HG03095 (cell line): ENCODE measurements at regions not wholly inside any gene's neighbourhood (a gene's known extent, or its start where the extent isn't known, plus 50 kb on each side); places are given as distances from the start of the nearest gene placed in this dataset.
"Not testable (repeated sequence)": the region's sequence is repeated elsewhere in the genome, so short reads cannot be mapped to it uniquely, and the experiment has no call there.

Experiments
- ATAC-seq: cut with Tn5 transposase; IDR thresholded peaks from one replicate; pipeline ENCODE4 v1.9.1; 2021; ENCODE audit warnings: moderate library complexity; ENCODE audit not compliant: unreplicated experiment

DNA sequence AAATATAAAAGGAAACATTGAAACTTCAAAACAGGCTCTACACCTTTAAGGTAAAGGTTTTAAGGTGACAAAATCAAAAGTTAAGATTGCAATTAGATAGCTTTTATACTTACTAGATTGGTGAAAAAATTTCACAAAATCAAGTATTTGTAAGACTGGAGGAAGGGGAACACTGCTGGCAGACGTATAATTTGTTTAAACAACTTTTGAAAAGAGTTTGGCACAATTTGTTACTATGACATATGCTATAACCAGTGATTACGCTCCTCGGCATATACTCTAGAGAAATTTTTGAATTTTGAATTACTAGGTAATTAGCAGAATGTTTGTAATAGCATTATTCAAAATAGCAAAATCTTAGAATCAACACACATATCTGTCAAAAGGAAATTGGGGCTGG, 425.0 kb downstream of the LRRIQ3 start:
- ATAC-seq, result no peak

DNA sequence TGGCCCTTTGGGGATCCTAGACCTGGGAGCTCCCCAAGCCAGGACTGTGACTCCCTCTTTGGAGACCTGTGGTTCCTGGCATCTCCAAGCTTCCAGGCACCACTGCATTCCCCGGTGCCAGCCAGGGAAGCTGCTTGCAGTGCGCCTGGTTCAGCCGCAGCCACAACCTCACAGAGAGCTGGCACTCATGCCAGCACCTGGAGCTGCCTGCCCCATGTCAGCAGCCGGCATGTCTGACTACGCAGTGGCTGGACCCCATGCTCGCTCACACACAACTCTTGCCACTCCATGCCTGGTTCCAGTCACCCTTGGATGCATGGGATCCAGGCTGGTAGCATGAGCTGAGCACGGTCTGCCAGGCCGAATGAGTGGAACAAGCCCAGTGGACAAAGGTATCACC, 426.6 kb downstream of the LRRIQ3 start:
- ATAC-seq, result no peak

DNA sequence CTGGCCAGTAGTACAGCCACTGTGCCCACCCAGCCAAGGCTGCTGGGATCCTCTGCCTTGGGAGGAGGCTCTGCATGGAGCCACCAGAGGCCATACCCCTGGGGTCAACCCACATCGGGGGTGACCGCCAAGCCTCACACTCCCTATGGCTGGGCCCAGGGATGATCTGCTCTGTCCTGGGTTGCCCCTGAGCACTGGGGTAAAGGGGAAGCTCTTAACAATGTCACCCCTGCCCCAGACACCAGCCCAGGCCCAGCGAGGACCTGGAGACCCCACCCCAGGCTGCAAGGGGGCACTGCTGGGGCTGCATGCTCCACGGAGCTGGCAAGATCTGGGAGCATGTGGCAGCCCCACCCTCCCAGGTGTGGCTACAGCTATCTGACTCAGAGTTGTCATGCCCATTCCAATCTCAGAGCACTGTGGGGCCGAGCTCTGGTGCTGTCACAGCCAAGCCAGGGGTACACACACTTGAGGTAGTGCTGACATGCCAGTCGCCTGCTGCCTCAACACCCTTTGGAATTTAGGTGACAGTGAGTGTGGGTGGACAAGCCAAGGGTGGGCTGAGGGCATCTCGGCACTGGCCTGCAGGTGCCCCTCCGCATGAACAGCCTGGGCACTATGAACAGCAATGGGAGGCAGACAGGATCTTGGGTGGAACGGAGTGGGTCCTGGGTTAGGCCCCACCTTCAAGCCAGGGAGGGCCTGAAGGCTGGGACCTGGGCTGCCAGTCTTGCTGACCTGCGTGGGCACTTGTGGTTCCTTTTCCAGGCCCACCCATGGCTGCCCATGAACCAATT, 427.7 kb downstream of the LRRIQ3 start:
- ATAC-seq, result no peak

DNA sequence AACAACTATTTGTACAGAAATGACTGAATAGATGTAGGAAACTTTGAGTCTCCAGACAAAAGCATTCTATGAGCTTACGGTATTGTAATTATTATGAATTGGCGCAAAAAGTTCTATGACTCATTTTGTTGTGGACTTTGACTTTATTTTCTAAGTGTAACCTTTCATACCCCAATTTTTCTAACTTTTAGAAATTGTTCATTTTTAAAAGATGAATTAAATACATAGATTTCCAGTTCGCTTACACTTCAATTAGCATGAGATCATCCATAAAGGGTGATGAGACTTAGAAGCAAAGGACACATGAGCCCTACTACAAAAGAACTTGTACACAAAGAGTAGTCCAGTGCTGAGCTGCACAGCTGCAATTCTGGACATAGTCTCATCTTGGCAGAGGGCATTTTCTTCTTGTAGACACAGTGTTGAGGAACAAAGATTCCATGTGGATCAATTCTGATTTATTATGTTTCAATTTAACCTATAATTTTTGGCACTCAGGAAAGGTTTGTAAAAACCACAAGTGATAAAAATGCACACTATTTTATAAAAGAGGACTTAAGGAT, 431.1 kb downstream of the LRRIQ3 start:
- ATAC-seq, result no peak

DNA sequence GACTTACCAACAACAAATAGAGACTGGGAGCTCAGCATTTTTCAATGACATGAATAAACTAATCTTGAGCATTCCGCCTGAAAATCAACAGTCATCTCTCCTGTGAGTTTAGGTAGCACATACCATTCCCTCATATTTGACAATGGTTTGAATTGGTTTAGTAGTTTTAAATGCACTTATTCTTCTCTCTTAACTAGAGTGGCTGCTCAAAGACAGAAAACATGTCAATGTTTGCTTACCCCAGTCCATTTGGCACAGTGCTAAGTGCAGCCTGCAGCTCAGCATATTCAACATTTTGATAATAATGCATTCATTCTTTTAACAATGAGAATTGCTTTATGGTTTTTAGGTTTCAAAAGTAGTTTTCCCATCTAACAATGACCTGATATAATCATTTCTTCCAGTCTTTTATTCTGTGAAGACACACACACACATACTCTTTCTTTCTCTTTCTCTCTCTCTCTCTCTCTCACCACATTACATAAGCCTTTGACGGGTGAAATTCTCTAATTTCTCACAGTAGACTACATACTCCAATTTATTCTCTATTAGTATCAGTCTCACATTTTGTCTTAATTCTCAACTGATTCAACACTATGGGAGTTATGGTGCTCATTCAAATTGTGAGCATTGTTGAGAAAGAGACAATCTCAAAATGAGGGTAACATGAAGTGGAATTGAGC, 432.3 kb downstream of the LRRIQ3 start:
- ATAC-seq, result no peak

DNA sequence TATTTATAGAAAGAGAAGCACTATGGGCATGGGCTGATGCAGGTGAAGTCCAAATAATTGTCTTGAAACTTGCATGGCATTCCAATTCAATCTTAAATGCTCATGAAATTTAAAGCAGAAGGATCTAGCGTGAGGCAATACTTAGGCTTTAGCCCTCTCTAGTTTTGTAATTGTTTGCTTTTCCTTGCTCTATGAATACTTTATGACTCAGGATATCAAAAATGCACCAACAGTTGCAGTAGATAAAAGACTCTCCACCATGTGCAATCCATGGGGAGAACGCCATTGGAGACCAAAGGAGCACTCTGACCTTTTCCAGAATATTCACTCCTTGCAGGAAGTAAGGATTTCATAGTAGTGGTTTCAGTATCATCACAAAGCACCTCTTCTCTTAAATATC, 436.4 kb downstream of the LRRIQ3 start:
- no peak for ATAC-seq

DNA sequence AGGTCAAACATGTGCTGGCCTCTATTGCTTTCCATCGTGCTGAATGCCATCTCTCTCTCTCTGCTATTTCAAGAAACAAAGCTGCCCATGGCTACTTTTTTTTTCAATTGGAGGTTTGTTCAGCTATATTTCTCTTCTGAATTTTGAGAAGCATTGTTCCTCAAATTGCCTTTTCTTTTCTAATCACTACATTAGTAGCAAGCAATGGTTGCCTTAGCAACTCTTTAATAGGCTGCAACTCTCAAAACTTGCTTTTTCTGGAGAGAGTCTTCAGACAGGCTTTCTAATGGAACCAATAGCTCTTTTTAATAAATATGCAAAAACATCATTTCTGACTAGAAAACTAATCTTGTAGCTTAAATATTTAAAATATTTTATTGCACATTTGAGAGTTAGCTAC, 439.0 kb downstream of the LRRIQ3 start:
- ATAC-seq, result no peak

DNA sequence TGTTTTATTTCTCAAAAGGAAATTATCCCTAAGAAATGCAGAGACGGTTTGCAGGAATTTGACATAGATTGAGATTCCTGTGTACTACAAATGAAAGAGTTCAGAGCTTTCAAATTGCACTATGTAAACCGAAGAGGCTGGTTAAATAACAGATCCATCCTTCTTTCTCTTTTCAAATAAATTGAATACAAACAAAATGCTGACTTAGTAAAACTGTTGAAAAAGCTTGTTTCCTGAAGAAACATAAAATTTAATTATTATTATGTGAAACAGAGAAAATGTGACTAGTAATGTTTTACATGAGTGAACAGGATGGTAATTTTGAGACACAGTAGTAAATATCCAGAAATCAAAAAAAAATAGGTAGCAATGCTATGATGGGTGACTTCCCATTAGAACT, 441.2 kb downstream of the LRRIQ3 start:
- no peak for ATAC-seq

DNA sequence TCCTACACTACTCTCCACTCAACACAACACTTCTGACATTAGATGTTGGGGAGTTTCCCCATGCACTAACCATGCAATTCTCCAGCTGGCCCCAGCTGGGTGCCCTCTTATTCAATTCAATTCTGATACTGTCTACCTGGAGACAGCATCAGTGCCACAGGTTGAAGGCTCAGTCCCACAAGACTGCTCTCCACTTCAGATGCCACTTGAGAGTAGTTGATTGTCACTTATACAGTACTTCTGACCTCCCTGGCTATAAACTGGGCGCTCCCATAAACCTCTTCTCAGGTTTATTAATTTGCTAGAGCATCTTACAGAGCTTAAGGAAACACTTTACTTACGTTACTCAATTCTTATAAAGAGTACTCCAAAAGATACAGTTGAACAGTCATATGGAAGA, 442.3 kb downstream of the LRRIQ3 start:
- ATAC-seq, result no peak

DNA sequence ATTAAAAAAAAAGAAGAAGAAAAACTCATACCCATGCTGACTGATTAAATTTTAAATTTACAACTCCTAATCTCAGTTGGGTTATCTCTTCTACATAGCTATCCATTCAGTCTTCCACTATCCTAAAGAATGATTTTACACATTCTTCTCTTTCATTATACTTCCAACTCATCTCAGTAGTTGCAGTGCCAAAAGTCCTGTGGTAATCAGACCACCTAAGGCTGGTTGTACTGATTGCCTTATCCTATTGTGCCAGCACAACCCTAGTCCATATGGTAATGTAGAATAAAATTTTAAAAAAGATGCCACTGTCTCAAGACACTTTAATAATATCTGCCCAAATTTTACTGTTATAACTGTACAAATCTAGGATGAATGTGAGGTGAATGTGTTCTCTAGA, 448.0 kb downstream of the LRRIQ3 start:
- no peak for ATAC-seq

DNA sequence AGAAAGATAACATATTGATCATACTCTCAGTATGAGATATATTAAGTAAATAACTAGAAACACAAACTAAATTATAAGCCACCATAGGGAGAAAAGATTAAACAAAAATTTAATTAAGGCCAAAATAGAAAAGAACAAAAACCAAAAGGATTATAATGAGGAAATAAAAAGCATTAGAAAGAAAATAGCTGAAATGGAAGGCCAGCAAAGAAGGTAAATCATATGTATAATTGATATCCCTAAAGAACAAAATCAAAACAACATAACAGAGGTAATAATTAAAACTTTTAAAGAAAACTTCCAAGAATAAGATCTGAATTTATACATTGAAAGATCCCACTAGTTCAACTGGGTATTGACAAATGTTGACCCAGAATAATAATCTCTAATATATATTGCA, 453.0 kb downstream of the LRRIQ3 start:
- ATAC-seq, result no peak

DNA sequence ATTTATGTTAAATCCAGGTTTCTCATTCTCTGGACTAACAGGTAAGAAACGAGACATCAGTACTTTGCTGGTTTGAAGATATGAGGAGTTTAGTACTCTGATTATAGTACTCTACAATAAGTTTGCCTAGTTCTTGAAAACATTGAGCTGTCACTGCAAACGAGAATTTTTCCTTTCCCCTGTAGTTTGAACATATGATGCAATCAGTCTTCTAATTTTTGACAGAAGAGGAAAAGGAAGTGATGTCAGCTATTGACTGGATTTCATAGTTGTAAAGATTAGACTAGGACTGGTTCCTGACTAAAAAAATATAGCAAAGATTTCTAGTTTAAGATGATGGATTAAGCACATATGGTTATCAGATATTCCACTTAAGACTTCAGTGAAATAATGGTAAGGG, 461.9 kb downstream of the LRRIQ3 start:
- ATAC-seq, result no peak

DNA sequence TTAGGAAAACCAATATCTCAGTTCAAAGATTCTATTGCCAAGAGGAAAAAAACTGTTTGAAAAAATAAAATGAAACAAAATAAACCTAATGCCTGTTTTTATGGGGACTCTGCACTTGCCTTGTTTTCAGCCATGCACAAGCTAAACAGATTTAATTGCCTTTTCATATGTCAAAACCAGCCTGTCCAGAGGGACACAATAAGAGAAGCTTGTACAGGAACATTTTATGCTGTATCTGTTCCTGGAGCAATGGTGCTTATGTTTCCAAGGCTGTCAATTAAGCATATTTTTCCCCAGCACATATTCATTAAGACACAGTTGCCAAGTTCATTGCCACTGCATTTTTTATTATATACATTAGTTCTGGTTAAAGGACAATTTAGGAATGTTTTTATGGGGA, 470.9 kb downstream of the LRRIQ3 start:
- no peak for ATAC-seq

DNA sequence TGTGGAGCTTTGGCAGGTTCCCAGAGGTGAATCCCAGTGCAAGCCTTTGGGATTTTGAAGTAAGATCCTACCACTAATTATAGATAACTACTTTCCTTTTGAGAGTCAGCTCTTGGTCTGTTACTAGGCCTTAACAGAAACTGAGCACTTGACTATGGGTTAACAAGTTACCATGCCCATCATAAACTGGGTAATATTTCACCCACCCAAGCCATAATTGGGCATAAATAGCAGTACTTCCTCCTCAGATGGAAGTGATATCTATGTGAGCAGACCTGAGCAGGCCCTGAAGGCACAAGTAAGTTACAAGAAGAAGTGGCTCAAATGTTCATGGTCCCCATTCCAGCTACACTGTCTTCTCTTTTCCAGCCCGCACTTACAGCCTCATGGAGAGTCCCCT, 475.9 kb downstream of the LRRIQ3 start:
- no peak for ATAC-seq

DNA sequence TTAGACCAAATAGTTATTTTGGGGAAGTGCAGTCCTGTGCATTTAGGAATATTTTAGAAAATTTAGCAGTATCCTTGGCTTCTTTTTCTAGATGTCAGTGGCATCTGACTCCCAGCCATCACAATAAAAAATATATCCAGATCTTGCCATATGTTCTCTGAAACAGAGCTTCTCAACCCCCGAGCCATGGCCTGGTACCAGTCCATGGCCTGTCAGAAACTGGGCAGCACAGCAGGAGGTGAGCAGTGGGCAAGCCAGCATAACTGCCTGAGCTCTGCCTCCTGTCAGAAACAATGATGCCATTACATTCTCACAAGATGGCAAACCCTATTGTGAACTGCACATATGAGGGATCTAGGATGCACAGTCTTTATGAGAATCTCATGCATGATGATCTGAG, 480.0 kb downstream of the LRRIQ3 start:
- ATAC-seq, result no peak

DNA sequence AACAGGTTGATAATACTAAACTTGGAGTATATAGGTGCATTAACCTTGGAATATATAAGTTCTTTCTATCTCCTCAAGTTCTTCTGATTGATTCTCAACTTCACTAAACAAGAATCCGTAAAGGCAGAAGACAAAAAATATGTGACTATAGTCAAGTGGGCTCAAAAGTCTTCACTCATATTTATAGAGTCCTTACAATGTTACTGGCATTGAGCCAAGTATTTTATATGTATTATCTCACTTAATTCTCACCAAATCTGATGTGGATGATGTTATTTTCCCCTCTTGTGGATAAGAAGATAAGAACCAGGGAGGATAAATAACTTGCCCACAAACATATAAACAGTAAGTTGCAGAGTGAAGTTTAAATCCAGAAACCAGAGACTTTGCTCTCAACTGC, 486.9 kb downstream of the LRRIQ3 start:
- no peak for ATAC-seq

DNA sequence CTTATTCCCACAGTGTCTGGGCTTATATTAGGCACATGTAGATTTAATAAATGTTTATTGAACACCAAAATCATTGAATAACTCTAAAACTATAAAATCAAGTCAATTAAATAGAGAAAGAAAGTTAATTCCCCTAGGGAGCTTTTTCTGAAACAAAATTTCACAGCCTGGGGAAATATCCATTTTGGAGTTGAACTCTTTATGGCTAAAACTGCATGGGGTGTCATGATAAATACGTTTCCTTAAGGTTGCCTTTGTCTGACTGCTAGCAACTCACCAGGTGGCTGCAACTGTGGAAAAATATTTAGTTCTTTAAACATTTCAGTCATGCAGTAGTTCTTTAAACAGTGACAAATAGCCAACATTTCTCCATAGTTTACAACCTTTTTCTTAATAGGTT, 496.1 kb downstream of the LRRIQ3 start:
- no peak for ATAC-seq

DNA sequence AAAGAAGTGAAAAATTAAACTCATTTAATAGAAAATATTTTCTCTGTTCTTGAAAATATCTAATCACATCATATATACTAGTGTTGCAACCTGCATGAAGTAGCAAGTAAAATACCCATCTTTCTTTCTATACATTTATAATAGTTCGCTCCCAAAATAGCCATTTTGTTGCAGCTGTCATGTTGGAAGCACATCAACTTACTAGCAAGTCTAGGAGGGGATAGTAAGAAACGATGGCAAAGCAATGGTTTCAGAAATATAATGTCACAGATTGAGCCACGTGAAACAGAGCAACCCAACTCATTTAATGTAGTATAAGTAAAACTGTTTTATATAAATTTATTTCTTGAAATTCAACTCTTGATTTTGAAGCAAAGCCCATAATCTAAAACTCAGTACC, 521.8 kb downstream of the LRRIQ3 start:
- no peak for ATAC-seq

DNA sequence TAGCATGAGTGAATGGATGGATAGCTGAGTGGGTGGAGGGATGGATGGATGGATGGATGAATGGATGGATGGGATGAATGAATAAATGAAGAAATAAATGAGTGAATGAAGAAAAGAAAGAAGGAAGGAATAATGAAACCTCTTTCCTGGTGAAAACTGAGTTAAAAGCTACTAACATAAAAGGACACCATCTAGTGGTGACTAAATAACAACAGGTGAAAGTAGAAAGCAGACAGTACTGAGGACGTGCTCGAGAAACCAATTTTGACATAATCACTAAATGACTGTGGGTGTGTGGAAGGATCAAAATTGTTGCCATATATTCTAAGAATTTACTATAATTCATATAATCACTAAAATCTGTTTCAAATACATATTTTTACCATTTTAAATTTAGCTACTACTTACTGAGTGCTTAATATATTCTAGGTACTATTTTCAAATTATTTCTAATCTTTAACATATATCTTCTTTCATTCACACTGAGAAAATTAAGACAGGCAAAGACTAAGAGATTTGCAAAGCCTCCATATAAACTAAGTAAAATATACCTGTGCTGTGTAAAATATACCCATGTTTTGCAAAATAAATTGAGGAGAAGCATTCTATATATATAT, 522.9 kb downstream of the LRRIQ3 start:
- no peak for ATAC-seq

DNA sequence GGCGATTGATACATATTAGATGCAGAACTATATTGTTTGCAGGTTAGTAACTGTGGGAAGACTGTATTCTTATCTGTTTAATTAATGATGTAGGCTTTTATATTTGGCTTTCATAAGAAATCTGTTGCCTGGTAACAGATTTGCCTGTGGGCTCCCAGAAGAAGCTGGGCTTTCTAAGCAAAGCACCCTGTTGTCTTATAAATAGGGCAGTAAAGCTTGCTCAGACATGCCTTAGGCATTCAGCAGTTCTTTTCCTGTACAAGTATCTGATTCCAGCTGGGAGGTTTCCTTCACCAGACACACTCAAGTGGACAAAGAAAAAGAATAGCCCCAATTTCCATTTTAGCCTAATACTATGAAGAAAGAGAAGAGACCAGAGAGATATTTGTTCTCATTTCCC, 524.0 kb downstream of the LRRIQ3 start:
- ATAC-seq, result no peak

DNA sequence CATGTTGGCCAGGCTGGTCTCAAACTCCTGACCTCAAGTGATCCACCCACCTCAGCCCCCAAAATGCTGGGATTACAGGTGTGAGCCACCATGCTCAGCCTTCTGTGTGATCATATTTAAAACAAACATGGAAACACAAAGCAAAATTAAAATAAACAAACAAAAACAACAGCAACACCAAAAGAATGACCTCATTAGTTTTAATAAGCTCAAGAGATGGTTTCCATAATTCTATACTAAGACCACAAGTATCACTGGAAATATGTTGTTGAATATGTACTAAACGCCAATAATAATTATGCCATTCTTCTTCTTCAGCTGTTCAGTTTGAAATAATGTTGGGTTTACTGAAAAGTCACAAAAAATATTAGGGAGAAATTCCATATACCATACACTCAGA, 526.4 kb downstream of the LRRIQ3 start:
- no peak for ATAC-seq

DNA sequence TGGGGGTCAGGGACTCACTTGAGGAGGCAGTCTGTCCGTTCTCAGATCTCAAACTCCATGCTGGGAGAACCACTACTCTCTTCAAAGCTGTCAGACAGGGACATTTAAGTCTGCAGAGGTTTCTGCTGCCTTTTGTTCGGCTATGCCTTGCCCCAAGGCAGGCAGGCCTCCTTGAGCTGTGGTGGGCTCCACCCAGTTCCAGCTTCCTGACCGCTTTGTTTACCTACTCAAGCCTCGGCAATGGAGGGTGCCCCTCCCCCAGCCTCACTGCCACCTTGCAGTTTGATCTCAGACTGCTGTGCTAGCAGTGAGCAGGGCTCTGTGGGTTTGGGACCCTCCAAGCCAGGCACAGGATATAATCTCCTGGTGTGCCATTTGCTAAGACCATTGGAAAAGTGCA, 530.0 kb downstream of the LRRIQ3 start:
- not testable (repeated sequence) for ATAC-seq
